ENCODE measurements at regions not wholly inside any gene's neighbourhood (a gene's known extent, or its start where the extent isn't known, plus 50 kb on each side); places are given as distances from the start of the nearest gene placed in this dataset.

- H3K9me1 ChIP-seq (ENCODE audit: control insufficient read depth, extremely low read depth, insufficient read depth, low read length): no peaks in the 10 kb centered on the region
- H2AFZ ChIP-seq (ENCODE audit: control insufficient read depth, low read length): no peak overlapping the region
- no peak overlapping the region for H3K4me2 ChIP-seq (ENCODE audit: control insufficient read depth, extremely low read depth, insufficient read depth, low read depth, low read length)
- dilution Hi-C loops (cut with MboI; ENCODE audit: extremely low pct_ligation_motif_present, low sequenced_read_pairs): no loop called here
- FAIRE-seq: no peak
- no peaks in the 10 kb centered on the region for H4K20me1 ChIP-seq (ENCODE audit: control insufficient read depth, extremely low read depth, insufficient read depth, low read length)
- no peak for DNase-seq (ENCODE audit: low read depth, low spot score)
- no peaks in the 10 kb centered on the region for H3K27me3 ChIP-seq (ENCODE audit: control insufficient read depth, extremely low read depth, insufficient read depth, low read length)
- no peak for TF ChIP-seq CTCF (optimal IDR thresholded peaks at IDR 0.05 in 1 of 3, IDR thresholded peaks at IDR 0.05 in 1 of 3, conservative IDR thresholded peaks at IDR 0.05 in 1 of 3; ENCODE audit: extremely low read depth in 1 of 3, insufficient read depth in 2 of 3, low read length in 3 of 3)
- TF ChIP-seq EZH2 (IDR thresholded peaks at IDR 0.05; ENCODE audit: low read length): no peak
- H3K27ac ChIP-seq (ENCODE audit: control insufficient read depth, insufficient read depth, low read length): no peak overlapping the region
- no peaks in the 10 kb centered on the region for H3K9me3 ChIP-seq (ENCODE audit: control insufficient read depth, low read depth, low read length)
- no peaks in the 10 kb centered on the region for H3K79me2 ChIP-seq (ENCODE audit: control insufficient read depth, insufficient read depth, low read length)
- no peak overlapping the region for H3K9ac ChIP-seq (ENCODE audit: control insufficient read depth, extremely low read depth, insufficient read depth, low read length)
- no peaks in the 10 kb centered on the region for H3K36me3 ChIP-seq (ENCODE audit: control insufficient read depth in 2 of 2, extremely low read depth in 1 of 2, insufficient read depth in 2 of 2, low read length in 2 of 2)
- H3K4me1 ChIP-seq (ENCODE audit: control insufficient read depth, extremely low read depth, insufficient read depth, low read length): no peaks in the 10 kb centered on the region
- no peak overlapping the region for H3K4me3 ChIP-seq (ENCODE audit: control insufficient read depth in 2 of 3, extremely low read depth in 1 of 3, insufficient read depth in 2 of 3, low read depth in 1 of 3, low read length in 3 of 3)
These were observed 57.2 kb upstream of the GPR6 start for GRCh38 chr6:109920911-109921310.

GRCh38 chr6:109922851-109923250 lies 55.3 kb upstream of the GPR6 start:
- dilution Hi-C loops (cut with MboI; ENCODE audit: extremely low pct_ligation_motif_present, low sequenced_read_pairs): no loop called here
- H3K27ac ChIP-seq (ENCODE audit: control insufficient read depth, insufficient read depth, low read length): no peak overlapping the region

More at GRCh38 chr6:109922851-109923250, 55.3 kb upstream of the GPR6 start:
- Histone ChIP-seq H3K9me1 (ENCODE audit: control insufficient read depth, extremely low read depth, insufficient read depth, low read length) (no peaks in the 10 kb centered on the region), H3K9ac (ENCODE audit: control insufficient read depth, extremely low read depth, insufficient read depth, low read length) (no peak overlapping the region), H3K27me3 (ENCODE audit: control insufficient read depth, extremely low read depth, insufficient read depth, low read length) (no peaks in the 10 kb centered on the region), H3K36me3 (ENCODE audit: control insufficient read depth in 2 of 2, extremely low read depth in 1 of 2, insufficient read depth in 2 of 2, low read length in 2 of 2) (no peaks in the 10 kb centered on the region), H2AFZ (ENCODE audit: control insufficient read depth, low read length) (no peak overlapping the region), H3K9me3 (ENCODE audit: control insufficient read depth, low read depth, low read length) (no peaks in the 10 kb centered on the region), H3K4me1 (ENCODE audit: control insufficient read depth, extremely low read depth, insufficient read depth, low read length) (no peaks in the 10 kb centered on the region), H3K79me2 (ENCODE audit: control insufficient read depth, insufficient read depth, low read length) (no peaks in the 10 kb centered on the region), H4K20me1 (ENCODE audit: control insufficient read depth, extremely low read depth, insufficient read depth, low read length) (no peaks in the 10 kb centered on the region), H3K4me2 (ENCODE audit: control insufficient read depth, extremely low read depth, insufficient read depth, low read depth, low read length) (no peak overlapping the region), H3K4me3 (ENCODE audit: control insufficient read depth in 2 of 3, extremely low read depth in 1 of 3, insufficient read depth in 2 of 3, low read depth in 1 of 3, low read length in 3 of 3) (no peak overlapping the region)
- DNase-seq (ENCODE audit: low read depth, low spot score): no peak
- TF ChIP-seq CTCF (optimal IDR thresholded peaks at IDR 0.05 in 1 of 3, IDR thresholded peaks at IDR 0.05 in 1 of 3, conservative IDR thresholded peaks at IDR 0.05 in 1 of 3; ENCODE audit: extremely low read depth in 1 of 3, insufficient read depth in 2 of 3, low read length in 3 of 3) (no peak), EZH2 (IDR thresholded peaks at IDR 0.05; ENCODE audit: low read length) (no peak)
- no peak for FAIRE-seq

Measured in keratinocyte (primary cell).